ENCODE measurements at regions not wholly inside any gene's neighbourhood (a gene's known extent, or its start where the extent isn't known, plus 50 kb on each side); places are given as distances from the start of the nearest gene placed in this dataset.

GRCh38 chr6:26270903-26271667, 93.9 kb upstream of the BTN3A2 start:
- DNase-seq (peak; percentile 60 to 92 (median 75)), ATAC-seq (ENCODE audit: poor library complexity) (peak; percentile 25)
- no peaks in the 10 kb centered on the region for H3K9me3 Mint-ChIP-seq
- H3K27ac Mint-ChIP-seq, result no peak overlapping the region
- intact Hi-C loops (cut with DNase I, micrococcal nuclease), result loop anchor here (2.0 to 5.0 kb wide), 4 partner anchors 30 to 244 kb away; a partner anchor contains a TSS
- Histone ChIP-seq H3K36me3 (ENCODE audit: insufficient read depth, low read length) (no peaks in the 10 kb centered on the region), H3K27me3 (ENCODE audit: control insufficient read depth in 1 of 2, insufficient read depth in 2 of 2, low read length in 2 of 2) (no peaks in the 10 kb centered on the region), H3K9me3 (ENCODE audit: control insufficient read depth in 1 of 2, insufficient read depth in 1 of 2, low read length in 2 of 2) (peaks cover 0 to 4% of the 10 kb centered on the region in 2 experiments), H3K4me3 (ENCODE audit: low read length) (peak overlapping the region; percentile 59), H3K4me1 (ENCODE audit: insufficient read depth, low read length) (peaks cover 28% of the 10 kb centered on the region), H3K27ac (ENCODE audit: low read depth in 1 of 2, low read length in 2 of 2) (peak overlapping the region; percentile 82 to 84)
- ChIA-PET POLR2A (interaction anchor here (0.7 to 8.4 kb wide), 30 partner anchors 9 to 1566 kb away, joined by 3 to 463 read pairs (median 34); partner anchors contain the start of gene HMGN4), CTCF (interaction anchor here (0.7 to 5.6 kb wide), 16 partner anchors 13 to 325 kb away, joined by 3 to 27 read pairs (median 5); a partner anchor contains a TSS)
- no peak overlapping the region for H3K4me3 Mint-ChIP-seq
- no peaks in the 10 kb centered on the region for H3K27me3 Mint-ChIP-seq
- TF ChIP-seq CTCF (IDR thresholded peaks at IDR 0.05), result no peak
- H3K36me3 Mint-ChIP-seq (ENCODE audit: low read depth), result no peaks in the 10 kb centered on the region
- H3K4me1 Mint-ChIP-seq (ENCODE audit: low read depth), result peaks cover 7% of the 10 kb centered on the region

GRCh38 chr6:26271668-26272024, 93.4 kb upstream of the BTN3A2 start:
- Mint-ChIP-seq H3K27ac (no peak overlapping the region), H3K27me3 (no peaks in the 10 kb centered on the region), H3K36me3 (ENCODE audit: low read depth) (no peaks in the 10 kb centered on the region), H3K4me1 (ENCODE audit: low read depth) (peaks cover 7% of the 10 kb centered on the region), H3K9me3 (no peaks in the 10 kb centered on the region), H3K4me3 (no peak overlapping the region)
- Histone ChIP-seq H3K36me3 (ENCODE audit: insufficient read depth, low read length) (no peaks in the 10 kb centered on the region), H3K27me3 (ENCODE audit: control insufficient read depth in 1 of 2, insufficient read depth in 2 of 2, low read length in 2 of 2) (no peaks in the 10 kb centered on the region), H3K4me1 (ENCODE audit: insufficient read depth, low read length) (peaks cover 28% of the 10 kb centered on the region), H3K27ac (ENCODE audit: low read depth in 1 of 2, low read length in 2 of 2) (peak overlapping the region; percentile 82 to 84), H3K4me3 (ENCODE audit: low read length) (peak overlapping the region; percentile 59), H3K9me3 (ENCODE audit: control insufficient read depth in 1 of 2, insufficient read depth in 1 of 2, low read length in 2 of 2) (peaks cover 0 to 4% of the 10 kb centered on the region in 2 experiments)
- DNase-seq, result no peak
- ChIA-PET POLR2A (interaction anchor here (1.2 to 8.4 kb wide), 33 partner anchors 10 to 1601 kb away, joined by 3 to 463 read pairs (median 33); partner anchors contain the start of gene HMGN4), CTCF (interaction anchor here (0.6 to 5.6 kb wide), 12 partner anchors 13 to 324 kb away, joined by 3 to 27 read pairs (median 5); a partner anchor contains a TSS)
- no peak for TF ChIP-seq CTCF (IDR thresholded peaks at IDR 0.05)
- intact Hi-C loops (cut with DNase I, micrococcal nuclease), result loop anchor here (1.0 to 5.0 kb wide), 9 partner anchors 20 to 244 kb away; a partner anchor contains a TSS
- ATAC-seq (ENCODE audit: poor library complexity), result no peak

DNA sequence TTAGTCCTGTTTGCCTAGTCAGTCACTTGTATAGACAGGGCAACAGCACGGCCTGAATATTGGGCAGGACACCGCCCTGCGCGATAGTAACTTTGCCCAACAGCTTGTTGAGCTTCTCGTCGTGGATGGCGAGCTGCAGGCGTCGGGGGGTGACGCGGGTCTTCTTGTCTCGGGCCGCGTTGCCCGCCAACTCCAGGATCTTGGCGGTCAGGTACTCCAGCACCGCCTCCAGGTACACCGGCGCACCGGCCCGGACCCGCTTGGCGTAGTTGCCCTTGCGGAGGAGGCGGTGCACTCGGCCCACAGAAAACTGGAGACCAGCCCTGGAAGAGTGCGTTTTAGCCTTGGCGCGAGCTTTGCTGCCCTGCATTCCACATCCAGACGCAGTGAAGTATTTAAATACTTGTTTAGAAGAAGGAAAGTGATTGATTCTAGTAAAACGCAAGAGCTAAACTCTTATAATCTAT, 92.8 kb upstream of the BTN3A2 start:
- peak overlapping the region; percentile 59 for H3K4me3 ChIP-seq (ENCODE audit: low read length)
- Mint-ChIP-seq H3K27me3 (no peaks in the 10 kb centered on the region), H3K36me3 (ENCODE audit: low read depth) (no peaks in the 10 kb centered on the region), H3K9me3 (no peaks in the 10 kb centered on the region), H3K27ac (no peak overlapping the region), H3K4me1 (ENCODE audit: low read depth) (peaks cover 7% of the 10 kb centered on the region), H3K4me3 (no peak overlapping the region)
- ChIA-PET POLR2A (interaction anchor here (0.6 to 8.4 kb wide), 60 partner anchors 10 to 1622 kb away, joined by 3 to 463 read pairs (median 12); partner anchors contain the start of genes BTN2A1, BTN2A2 and HMGN4), CTCF (interaction anchor here (0.6 to 5.6 kb wide), 11 partner anchors 12 to 169 kb away, joined by 3 to 27 read pairs (median 5); a partner anchor contains a TSS)
- DNase-seq (peak in 13 of 14 experiments; percentile 18 to 75 (median 41)), ATAC-seq (ENCODE audit: poor library complexity) (peak; percentile 8)
- H3K4me1 ChIP-seq (ENCODE audit: insufficient read depth, low read length), result peaks cover 28% of the 10 kb centered on the region
- H3K36me3 ChIP-seq (ENCODE audit: insufficient read depth, low read length), result no peaks in the 10 kb centered on the region
- H3K9me3 ChIP-seq (ENCODE audit: control insufficient read depth in 1 of 2, insufficient read depth in 1 of 2, low read length in 2 of 2), result peaks cover 0 to 4% of the 10 kb centered on the region in 2 experiments
- TF ChIP-seq CTCF (IDR thresholded peaks at IDR 0.05), result no peak
- peak overlapping the region; percentile 82 to 84 for H3K27ac ChIP-seq (ENCODE audit: low read depth in 1 of 2, low read length in 2 of 2)
- intact Hi-C loops (cut with DNase I, micrococcal nuclease), result loop anchor here (1.0 to 5.0 kb wide), 8 partner anchors 21 to 245 kb away; a partner anchor contains a TSS
- no peaks in the 10 kb centered on the region for H3K27me3 ChIP-seq (ENCODE audit: control insufficient read depth in 1 of 2, insufficient read depth in 2 of 2, low read length in 2 of 2)

All from CD4-positive, alpha-beta T cell (primary cell).